Ishikawa (cell line): ENCODE measurements at regions not wholly inside any gene's neighbourhood (a gene's known extent, or its start where the extent isn't known, plus 50 kb on each side); places are given as distances from the start of the nearest gene placed in this dataset.

Experiments used
- CEBPB ChIP-seq: IDR thresholded peaks from 2 replicates; pipeline ENCODE4 v1.6.1; 2012
- EP300 ChIP-seq: IDR thresholded peaks from 2 replicates; pipeline ENCODE4 v1.6.1; 2012; ENCODE audit warnings: borderline replicate concordance
- RAD21 ChIP-seq: IDR thresholded peaks from 2 replicates; pipeline ENCODE4 v1.6.1; 2012; ENCODE audit warnings: low read depth
- REST ChIP-seq: IDR thresholded peaks from 2 replicates; pipeline ENCODE4 v1.6.1; 2012; ENCODE audit warnings: low read depth, mild to moderate bottlenecking
- TAF1 ChIP-seq: IDR thresholded peaks from 2 replicates; pipeline ENCODE4 v1.6.1; 2012; ENCODE audit warnings: low read depth, mild to moderate bottlenecking
- ZBTB7A ChIP-seq: IDR thresholded peaks from 2 replicates; pipeline ENCODE4 v1.6.1; 2012; ENCODE audit warnings: low read depth
- TF ChIP-seq, protein P1 (sequence below): IDR thresholded peaks from 2 replicates; pipeline ENCODE4 v1.6.1; 2012

DNA sequence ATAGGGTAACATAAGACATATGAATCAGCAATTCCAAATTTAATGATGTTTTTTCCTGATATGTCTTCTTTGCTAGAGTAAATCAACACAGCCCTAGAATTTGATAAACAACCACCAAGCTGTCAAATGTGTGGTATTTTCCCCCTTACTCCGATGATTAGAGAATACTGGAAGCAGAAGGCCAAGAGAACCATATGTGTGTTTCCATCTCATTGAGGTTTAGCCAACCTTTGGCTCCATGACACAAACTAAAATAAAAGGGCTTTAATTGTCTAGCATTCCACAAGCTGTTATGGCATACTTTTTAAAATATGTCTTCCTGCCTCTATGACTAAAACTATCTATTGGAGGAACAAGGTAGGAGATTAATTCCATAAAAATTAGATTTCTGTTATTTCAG is 1222.4 kb upstream of the AGA start:
- TF ChIP-seq REST = no peak
- TF ChIP-seq EP300 = no peak
- no peak for TF ChIP-seq CEBPB
- TF ChIP-seq, protein P1, sequence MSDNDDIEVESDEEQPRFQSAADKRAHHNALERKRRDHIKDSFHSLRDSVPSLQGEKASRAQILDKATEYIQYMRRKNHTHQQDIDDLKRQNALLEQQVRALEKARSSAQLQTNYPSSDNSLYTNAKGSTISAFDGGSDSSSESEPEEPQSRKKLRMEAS = no peak
- no peak for TF ChIP-seq ZBTB7A
- no peak for TF ChIP-seq TAF1
- TF ChIP-seq RAD21 = no peak
